ENCODE measurements at regions not wholly inside any gene's neighbourhood (a gene's known extent, or its start where the extent isn't known, plus 50 kb on each side); places are given as distances from the start of the nearest gene placed in this dataset.
"Not testable (repeated sequence)": the region's sequence is repeated elsewhere in the genome, so short reads cannot be mapped to it uniquely, and the experiment has no call there.

DNA sequence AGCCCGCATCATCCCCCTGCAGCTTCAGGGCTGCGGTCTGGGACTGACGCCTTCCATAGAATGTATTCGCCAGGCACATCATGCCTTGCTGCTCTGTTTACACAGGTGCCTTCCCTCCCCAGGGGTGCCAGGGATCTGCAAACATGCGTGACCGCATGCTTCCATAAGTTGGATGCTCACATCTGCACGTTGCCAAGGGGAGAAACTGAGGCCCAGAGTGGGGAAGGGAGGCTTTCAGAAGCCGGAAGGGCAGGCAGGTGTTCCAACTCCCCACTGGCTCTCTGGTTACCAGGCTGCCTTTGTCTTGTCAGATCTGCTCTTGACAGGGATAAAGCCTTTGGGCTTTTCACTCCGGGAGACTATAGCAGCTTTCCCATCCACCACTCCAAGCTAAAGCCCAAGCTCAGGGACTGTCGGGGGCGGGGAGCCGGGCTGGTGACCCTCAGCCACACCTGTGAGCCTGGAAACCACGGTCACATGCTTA is 125.8 kb upstream of the TNP1 start:
- Mint-ChIP-seq H3K27ac (ENCODE audit: unreplicated experiment) (no peak overlapping the region), H3K9me3 (ENCODE audit: unreplicated experiment) (no peaks in the 10 kb centered on the region)
- no peak for DNase-seq (ENCODE audit: low spot score)

GRCh38 chr2:216984937-216985336 is 125.1 kb upstream of the TNP1 start:
- DNase-seq (ENCODE audit: low spot score): no peak
- H3K4me3 Mint-ChIP-seq (ENCODE audit: unreplicated experiment): no peak overlapping the region
- no peak overlapping the region for H3K27ac Mint-ChIP-seq (ENCODE audit: unreplicated experiment)
- H3K36me3 Mint-ChIP-seq (ENCODE audit: low read depth, unreplicated experiment): no peaks in the 10 kb centered on the region
- TF ChIP-seq, protein P1, sequence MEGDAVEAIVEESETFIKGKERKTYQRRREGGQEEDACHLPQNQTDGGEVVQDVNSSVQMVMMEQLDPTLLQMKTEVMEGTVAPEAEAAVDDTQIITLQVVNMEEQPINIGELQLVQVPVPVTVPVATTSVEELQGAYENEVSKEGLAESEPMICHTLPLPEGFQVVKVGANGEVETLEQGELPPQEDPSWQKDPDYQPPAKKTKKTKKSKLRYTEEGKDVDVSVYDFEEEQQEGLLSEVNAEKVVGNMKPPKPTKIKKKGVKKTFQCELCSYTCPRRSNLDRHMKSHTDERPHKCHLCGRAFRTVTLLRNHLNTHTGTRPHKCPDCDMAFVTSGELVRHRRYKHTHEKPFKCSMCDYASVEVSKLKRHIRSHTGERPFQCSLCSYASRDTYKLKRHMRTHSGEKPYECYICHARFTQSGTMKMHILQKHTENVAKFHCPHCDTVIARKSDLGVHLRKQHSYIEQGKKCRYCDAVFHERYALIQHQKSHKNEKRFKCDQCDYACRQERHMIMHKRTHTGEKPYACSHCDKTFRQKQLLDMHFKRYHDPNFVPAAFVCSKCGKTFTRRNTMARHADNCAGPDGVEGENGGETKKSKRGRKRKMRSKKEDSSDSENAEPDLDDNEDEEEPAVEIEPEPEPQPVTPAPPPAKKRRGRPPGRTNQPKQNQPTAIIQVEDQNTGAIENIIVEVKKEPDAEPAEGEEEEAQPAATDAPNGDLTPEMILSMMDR (IDR thresholded peaks at IDR 0.05; ENCODE audit: unreplicated experiment): no peak
- H3K9me3 Mint-ChIP-seq (ENCODE audit: unreplicated experiment): no peaks in the 10 kb centered on the region
- H3K27me3 Mint-ChIP-seq (ENCODE audit: unreplicated experiment): peaks cover 4% of the 10 kb centered on the region
- peaks cover 5% of the 10 kb centered on the region for H3K4me1 Mint-ChIP-seq (ENCODE audit: unreplicated experiment)

More for the DNA sequence above, 125.8 kb upstream of the TNP1 start:
- Mint-ChIP-seq H3K4me1 (ENCODE audit: unreplicated experiment) (peaks cover 5% of the 10 kb centered on the region), H3K4me3 (ENCODE audit: unreplicated experiment) (no peak overlapping the region), H3K27me3 (ENCODE audit: unreplicated experiment) (peaks cover 4% of the 10 kb centered on the region), H3K36me3 (ENCODE audit: low read depth, unreplicated experiment) (no peaks in the 10 kb centered on the region)
- TF ChIP-seq, protein P1 (IDR thresholded peaks at IDR 0.05; ENCODE audit: unreplicated experiment): no peak

DNA sequence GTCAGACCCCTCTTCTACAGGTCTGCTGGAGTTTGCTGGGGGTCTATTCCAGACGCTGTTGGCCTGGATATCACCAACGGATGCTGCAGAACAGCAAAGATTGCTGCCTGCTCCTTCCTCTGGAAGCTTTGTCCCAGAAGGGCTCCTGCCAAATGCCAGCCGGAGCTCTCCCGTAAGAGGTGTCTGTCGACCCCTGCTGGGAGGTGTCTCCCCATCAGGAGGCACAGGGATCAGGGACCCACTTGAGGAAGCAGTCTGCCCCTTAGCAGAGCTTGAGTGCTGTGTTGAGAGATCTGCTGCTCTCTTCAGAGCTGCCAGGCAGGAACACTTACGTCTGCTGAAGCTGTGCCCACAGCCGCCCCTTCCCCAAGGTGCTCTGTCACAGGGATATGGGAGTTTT is 122.1 kb upstream of the TNP1 start:
- H3K9me3 Mint-ChIP-seq (ENCODE audit: unreplicated experiment); H3K27ac Mint-ChIP-seq (ENCODE audit: unreplicated experiment); H3K27me3 Mint-ChIP-seq (ENCODE audit: unreplicated experiment); H3K4me3 Mint-ChIP-seq (ENCODE audit: unreplicated experiment); H3K4me1 Mint-ChIP-seq (ENCODE audit: unreplicated experiment); H3K36me3 Mint-ChIP-seq (ENCODE audit: low read depth, unreplicated experiment); DNase-seq (ENCODE audit: low spot score): not testable (repeated sequence)

DNA sequence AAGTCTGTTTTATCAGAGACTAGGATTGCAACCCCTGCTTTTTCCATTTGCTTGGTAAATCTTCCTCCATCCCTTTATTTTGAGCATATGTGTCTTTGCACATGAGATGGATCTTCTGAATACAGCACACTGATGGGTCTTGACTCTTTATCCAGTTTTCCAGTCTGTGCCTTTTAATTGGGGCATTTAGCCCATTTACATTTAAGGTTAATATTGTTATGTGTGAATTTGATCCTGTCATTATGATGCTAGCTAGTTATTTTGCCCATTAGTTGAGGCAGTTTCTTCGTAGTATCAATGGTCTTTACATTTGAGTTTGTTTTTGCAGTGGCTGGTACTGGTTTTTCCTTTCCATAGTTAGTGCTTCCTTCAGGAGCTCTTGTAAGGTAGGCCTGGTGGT is 120.6 kb upstream of the TNP1 start:
- H3K4me3 Mint-ChIP-seq (ENCODE audit: unreplicated experiment); H3K27me3 Mint-ChIP-seq (ENCODE audit: unreplicated experiment); H3K27ac Mint-ChIP-seq (ENCODE audit: unreplicated experiment); DNase-seq (ENCODE audit: low spot score); H3K4me1 Mint-ChIP-seq (ENCODE audit: unreplicated experiment); H3K36me3 Mint-ChIP-seq (ENCODE audit: low read depth, unreplicated experiment); H3K9me3 Mint-ChIP-seq (ENCODE audit: unreplicated experiment): not testable (repeated sequence)

- Mint-ChIP-seq H3K36me3 (ENCODE audit: low read depth, unreplicated experiment) (no peaks in the 10 kb centered on the region), H3K9me3 (ENCODE audit: unreplicated experiment) (no peaks in the 10 kb centered on the region), H3K4me1 (ENCODE audit: unreplicated experiment) (no peaks in the 10 kb centered on the region), H3K4me3 (ENCODE audit: unreplicated experiment) (no peak overlapping the region), H3K27me3 (ENCODE audit: unreplicated experiment) (peaks cover 2% of the 10 kb centered on the region), H3K27ac (ENCODE audit: unreplicated experiment) (no peak overlapping the region)
- TF ChIP-seq, protein P1 (IDR thresholded peaks at IDR 0.05; ENCODE audit: unreplicated experiment): no peak
- no peak for DNase-seq (ENCODE audit: low spot score)
Observed at GRCh38 chr2:216974321-216975302, 114.7 kb upstream of the TNP1 start.

- H3K4me1 Mint-ChIP-seq (ENCODE audit: unreplicated experiment): no peaks in the 10 kb centered on the region
- no peak overlapping the region for H3K4me3 Mint-ChIP-seq (ENCODE audit: unreplicated experiment)
- no peak for DNase-seq (ENCODE audit: low spot score)
- no peak overlapping the region for H3K27ac Mint-ChIP-seq (ENCODE audit: unreplicated experiment)
- no peaks in the 10 kb centered on the region for H3K36me3 Mint-ChIP-seq (ENCODE audit: low read depth, unreplicated experiment)
- peaks cover 4% of the 10 kb centered on the region for H3K27me3 Mint-ChIP-seq (ENCODE audit: unreplicated experiment)
- TF ChIP-seq, protein P1 (IDR thresholded peaks at IDR 0.05; ENCODE audit: unreplicated experiment): no peak
- no peaks in the 10 kb centered on the region for H3K9me3 Mint-ChIP-seq (ENCODE audit: unreplicated experiment)
Observed at GRCh38 chr2:216971593-216971992, 111.7 kb upstream of the TNP1 start.
